NCI-H748 (cell line): ENCODE measurements at regions not wholly inside any gene's neighbourhood (a gene's known extent, or its start where the extent isn't known, plus 50 kb on each side); places are given as distances from the start of the nearest gene placed in this dataset.

Source experiments
- DNase-seq: peaks from one replicate; lab custom pipeline; 2025; ENCODE audit not compliant: unreplicated experiment; lab: John Stamatoyannopoulos, UW

DNA sequence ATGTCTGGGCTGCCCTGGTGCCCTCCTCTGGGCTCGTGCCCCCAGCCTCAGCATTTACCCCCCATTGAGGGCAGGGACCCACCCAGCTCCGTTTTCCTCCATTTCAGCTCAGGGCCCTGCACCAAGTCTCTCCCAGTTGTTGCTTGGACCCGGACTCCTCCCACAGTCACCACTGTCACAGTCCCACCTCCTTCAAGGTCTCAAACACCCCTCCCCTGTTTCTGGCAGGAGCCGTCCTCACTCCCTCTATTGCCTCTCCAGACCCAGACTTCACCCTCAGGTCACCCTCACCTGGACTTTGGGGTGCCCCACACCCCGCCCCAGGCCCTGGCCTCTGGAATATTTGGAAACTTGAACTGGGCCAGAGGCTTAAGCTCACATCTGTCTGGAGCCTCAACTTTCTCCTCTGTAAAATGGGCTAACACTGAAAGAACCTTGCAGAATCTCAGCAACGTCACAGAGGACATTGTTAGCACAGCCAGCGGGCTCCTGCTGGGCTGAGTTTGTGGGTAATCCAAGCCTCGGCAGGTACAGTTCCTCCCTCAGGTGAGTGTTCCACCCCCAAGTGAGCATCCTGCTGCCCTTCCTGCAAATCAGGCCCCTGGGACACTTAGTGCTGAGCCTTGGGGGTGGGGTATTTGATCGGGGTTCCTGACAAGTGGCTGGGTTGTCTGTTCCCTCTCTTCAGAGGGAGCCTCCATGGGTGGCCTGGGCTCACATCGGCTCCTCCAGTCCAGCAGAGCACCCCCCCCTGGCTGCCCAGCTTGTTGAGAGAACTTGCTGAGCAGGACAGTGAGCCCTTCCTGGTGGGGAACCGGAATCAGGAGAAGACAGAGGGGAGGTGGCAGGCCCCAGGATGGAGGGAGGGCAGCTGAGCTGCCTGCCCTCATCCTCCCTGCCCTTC is 130.1 kb downstream of the C9orf50 start:
- DNase-seq, result no peak

DNA sequence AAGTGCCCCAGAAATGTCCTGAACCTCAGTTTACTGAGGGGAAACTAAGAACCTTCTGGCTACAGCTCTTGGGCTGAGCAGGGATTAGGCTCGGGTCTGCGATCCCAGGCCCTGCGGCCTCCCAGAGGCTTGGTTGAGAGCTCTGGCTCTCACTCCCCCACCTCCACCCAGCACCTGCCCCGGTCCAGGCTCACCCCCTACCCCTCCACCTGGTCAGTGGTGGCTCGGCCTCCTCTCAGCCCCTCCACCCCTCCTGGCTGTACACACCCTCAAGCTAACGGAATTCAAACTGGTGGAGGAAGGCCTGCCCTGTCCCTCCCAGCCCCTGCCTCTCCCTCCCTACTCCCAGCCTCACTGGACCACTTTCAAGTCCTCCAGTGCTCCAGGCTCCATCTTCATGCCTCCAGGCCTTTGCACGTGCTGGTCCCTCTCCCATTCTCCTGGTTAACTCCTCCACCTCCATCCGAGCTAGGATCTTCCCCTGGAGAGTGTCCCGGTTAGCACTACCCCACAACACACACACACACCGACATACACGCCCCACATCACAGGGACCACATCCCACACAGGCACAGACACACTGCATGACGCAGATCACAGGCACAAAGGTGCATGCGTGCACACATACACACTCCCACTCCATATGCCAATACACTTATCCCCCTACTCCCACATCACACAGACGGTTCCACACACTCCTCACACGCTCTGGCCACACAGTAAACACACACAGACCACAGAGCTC is 130.9 kb downstream of the C9orf50 start:
- DNase-seq, result no peak

DNA sequence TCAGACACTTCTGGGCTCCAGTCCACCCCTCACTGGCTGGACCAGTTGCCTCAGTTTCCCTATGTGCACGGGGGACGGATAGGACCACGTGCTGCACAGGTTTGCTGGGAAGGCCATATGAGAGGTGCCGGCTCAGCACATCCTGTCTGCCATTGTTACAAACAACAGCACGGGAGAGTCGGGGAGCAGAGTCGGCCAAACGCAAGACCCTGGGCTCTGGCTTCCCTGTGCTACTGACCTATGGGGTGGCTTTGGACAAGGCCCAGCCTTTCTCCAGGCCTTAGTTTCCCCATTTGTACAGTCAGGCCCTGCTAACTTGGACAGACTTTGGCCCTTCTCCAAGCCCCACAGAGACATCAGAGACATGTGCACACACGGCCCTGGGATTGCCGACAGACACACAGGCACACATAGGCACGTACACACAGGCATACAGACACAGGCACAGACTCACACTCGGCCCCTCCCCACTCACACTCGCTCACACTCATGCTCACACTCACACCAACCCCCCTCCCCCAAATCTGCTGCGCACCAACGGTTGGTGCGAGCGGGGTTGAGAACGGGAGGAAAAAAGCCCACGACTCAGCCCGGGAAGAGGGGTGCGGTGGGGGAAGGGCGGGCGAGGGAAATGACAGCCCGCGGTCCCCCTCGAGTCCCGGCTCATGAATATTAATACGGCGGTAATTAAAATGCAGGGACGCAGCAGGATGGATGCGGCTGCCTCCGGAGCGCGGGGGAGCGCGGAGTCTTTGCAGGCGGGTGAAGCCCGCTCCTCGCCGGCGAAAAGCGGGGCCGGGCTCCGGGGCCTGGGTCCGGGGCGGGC is 133.0 kb downstream of the C9orf50 start:
- peak; percentile 58 for DNase-seq

DNA sequence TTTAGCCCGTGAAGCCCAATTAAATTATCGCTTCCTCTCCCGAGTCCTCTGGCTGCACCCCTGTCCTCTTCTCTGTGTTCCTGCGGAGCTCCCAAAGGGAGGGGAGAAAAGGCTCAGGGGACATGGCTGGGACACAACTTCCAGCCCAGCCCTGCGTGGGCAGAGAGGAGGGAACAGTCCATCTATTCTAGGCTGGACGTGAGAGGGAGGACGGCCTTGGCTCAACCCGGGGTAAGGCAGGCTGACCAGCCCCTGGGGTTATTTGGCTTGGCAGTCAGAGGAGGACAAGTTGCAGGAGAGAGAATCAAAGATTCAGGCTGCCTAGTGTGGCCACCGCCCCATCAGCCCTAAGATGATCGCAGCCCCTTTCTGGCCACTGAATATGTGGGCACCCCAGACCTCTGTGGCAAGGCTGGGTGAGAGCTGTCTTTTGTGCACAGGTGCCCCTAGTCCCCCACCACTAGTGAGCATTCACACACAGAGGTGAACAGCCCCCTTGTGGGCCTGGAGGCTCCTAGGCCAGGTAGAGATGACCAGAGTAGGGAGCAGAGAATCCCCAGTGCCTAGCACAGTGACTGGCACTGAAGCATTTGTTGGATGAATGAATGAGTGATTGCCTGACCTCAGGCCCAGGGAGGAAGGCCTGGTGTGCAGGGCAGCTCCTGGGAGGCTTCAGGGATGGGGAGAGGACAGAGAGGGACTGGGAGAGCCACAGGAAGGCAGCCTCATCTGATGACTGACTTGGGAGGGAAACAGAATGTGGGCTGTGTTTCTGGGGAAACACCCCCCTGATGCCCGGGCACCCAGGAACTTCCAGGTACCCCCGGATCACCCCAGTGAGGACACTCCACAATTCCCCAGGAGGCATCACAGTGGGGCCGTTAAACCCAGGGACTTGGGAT is 133.9 kb downstream of the C9orf50 start:
- DNase-seq, result no peak

DNA sequence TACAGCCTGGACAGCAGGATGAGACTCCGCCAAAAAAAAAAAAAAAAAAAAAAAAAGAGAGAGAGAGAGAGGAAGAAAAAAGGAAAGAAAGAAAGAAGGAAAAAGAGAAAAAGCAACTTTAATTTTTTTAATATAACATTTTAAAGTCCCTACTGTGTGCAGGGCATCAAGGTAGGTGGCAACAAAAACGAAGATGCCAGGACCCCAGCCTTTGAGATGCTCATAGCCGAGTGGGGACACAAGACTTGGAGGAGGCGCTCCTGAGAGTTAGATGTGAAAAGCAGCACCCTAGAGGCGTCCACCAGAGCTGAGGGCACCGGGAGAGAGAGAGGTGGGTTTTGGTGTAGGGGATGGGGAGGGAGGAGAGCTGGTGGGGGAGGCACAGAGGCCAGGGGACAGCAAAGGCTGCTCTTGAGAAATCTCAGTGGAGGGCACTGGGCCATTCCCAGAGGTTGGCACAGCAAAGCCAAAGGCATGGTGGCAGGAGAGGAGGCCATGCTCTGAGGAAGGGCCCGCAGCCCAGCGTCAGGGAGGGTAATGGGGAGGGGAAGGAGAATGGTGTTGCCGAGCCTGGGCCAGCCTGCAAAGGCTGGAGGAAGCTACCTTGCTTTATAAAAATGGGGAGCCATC is 135.6 kb downstream of the C9orf50 start:
- no peak for DNase-seq

DNA sequence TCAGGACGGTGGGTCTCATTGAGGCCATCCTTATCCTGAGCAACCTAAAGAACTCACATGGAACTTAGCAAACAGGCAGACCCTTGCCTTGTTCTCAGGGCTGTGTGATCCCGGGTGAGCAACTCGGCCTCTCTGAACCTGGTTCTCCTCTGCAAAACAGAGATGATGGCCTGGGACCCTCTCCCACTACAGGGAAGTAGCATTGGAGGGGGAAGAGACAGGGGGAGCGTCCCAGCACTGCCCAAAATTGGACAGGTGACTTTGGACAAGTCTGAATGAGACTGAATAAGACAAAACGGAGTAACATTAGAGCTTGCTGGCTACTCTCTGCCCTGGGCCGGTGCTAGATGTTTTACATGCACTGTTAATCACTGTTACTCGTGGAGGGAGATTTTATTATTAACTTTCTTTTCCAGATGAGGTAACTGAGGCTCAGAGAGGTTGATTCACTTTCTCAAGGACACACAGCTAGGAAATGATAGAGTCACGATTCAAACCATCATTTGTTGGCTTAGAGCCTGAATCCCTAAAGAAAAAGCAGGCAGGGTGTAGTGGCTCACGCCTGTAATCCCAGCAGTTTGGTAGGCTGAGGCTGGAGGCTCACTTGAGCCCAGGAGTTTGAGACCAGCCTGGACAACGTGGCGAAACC is 136.4 kb downstream of the C9orf50 start:
- no peak for DNase-seq

DNA sequence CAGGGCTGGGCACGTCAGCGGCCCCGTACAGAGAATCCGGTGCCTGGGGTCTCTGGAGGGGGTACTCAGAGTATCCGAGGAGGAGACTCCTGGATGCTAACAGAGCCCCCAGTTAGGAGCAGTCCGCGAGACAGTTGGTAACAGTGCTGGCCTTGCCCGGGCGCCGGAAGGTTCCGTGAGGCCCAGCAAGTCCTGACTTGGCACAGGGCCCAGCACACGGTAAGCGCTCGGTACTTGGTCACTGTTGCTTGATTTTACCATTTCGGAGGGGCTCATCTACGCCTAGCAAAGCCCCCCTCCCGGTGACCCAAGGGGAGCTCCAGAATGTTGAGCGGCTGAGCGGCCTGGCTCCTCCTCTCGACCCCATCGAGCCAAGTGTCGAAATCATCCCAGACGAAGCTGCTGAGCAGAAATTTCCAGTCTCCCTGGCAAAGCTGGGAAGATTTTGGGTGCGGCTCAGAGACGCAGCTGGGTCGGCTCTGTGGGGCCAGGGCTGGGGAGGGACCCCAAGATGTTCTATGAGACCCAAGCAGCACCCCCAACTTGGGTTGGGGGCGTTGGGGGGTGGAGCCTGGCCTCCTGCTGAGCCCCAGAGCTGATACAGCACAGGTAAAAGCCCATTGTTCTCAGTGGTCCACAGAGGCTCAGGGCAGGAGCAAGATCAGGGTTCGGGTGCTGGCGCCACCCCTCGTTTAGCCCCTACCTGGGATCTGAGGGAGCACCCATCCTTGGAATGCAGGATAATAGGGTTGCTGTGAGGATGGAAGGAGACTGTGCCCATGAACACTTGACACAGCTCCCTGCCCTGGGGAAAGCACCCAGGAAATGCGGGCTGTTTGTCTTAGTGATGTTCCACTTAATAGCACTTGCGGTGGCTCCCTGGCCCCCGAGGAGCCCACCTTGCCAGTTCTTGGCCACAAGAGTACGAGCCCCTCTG is 137.2 kb downstream of the C9orf50 start:
- DNase-seq, result peak; percentile 67

DNA sequence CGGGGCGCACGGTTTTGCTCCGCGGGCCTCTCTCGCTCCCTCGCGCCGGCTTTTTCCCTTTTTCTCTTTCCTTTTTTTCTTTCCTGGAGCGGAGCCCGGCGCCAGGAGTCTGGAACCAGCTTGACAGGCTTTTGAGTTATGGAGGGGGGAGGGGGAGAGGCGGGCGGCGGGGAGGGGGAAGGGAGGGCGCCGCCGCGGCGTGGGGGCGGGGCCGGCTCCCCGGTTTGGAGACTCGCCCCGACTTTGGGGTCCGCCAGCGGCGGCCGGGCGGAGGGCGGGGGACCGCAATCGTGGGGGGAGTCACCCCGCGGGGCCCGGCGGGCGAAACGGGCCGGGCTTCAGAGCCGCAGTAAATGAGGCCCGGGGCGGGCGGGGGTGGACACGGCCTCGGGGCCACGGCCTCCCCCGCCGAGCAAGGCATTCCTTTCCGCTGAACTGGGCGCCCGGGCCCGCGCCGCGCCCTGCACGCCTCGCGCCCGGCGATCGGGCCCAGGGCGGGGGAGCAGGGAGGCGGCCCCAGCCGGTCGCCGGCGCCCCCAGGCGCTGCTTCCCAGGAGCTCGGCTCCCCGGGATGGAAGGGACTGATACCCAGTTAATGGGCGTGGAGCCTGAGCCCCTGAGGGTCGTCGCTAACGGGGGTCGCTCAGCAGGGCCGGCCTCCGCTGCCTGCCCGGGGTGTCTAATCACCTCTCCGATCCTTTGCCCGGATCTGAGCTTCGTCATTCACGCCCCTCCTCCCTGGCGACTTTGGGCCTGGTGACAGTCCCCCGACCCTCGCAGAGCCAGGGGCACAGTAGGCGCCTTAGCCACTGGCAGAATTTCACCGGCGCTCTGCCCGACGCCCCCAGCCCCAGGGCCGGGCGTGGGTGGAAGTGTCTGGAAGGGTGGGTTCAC is 138.1 kb downstream of the C9orf50 start:
- DNase-seq, result peak; percentile 84

DNA sequence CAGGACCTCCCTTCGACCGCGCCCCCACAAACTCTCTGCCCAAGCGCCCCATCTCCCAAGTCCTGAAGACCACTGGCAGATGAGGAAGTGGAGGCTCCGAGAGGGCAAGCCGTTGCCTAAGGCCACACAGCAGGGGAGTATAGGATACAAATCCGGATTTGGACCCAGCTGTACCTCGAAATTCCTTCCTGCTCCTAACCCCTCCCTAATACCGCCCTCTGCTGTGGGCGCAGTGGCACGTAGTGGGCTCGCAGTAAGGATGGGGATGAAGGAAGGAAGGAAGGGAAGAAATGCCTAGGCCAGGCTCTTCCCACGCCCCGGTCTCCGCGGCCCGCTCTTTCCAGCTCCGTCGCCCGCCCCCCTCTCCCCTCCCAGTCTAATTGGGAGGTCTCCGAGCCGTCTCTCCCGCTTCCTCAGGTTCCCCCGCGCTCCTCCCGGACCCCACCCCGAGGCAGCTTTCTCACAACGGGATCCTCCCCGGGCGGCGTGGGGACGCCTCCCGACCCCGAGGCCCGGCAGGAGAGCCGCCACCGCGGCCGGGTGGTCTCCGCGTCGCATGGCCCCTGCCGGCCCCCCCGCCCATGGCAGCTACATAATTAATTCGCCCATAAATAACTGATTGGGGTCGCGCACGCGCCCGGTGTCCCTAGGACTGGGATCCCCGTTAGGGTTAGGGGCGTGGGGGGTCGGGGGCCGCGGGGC is 138.9 kb downstream of the C9orf50 start:
- DNase-seq, result peak; percentile 42

DNA sequence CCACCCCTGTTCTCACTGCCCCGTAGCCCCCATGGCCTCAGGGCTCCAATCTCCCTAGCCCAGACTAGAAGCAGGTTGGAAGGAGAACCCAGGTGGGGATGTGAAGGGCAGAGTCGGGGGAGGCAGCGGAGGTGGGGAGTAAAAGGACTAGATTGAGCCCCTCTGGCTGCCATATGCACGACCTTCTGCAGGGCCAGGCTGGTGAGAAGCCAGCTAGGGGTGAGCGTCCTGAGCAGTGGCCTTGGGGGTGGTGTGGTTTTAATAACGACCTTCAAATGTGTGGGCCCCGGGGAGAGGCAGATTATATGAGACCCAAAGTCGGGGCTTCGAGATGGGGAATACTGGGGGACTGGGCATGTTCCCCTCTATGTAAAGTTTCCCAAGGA is 139.5 kb downstream of the C9orf50 start:
- DNase-seq, result no peak

DNA sequence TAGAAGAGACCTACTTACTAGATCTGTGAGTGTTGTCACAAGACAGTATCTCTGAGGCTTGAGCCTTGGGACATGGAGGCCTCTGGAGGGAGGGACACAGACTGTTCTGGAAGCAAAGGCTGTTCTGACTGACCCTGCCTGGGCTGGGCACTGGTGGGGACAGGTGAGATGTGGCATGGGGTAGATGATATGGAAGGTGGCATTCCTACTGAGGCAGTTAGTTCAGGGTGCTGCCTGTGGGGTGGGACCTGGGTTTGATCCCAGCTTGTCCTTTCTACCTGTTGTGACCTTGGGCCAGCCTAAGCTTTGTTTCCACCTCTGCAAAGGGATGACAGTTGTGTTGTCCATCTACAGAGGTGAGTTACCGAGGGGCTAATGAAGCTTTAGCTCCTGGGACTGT is 140.2 kb downstream of the C9orf50 start:
- DNase-seq, result no peak

DNA sequence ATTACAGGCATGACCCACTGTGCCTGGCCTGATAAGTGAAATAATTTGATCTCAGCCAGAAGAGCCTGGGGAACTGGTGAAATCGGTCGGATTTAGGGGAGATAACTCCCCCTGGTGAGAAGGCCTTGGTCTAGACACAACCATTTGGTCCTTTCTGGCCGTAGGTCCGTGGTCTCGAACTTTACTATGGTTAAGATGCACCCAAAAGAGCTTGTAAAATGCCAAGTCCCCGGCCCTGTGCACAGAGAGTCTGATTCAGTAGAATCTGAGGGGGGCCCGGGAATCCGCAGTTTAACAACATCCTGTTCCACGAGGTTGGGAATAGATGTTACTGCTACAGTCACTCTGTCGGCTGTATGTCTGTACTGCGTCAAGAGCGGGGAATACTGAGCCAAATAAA is 140.7 kb downstream of the C9orf50 start:
- DNase-seq, result no peak

DNA sequence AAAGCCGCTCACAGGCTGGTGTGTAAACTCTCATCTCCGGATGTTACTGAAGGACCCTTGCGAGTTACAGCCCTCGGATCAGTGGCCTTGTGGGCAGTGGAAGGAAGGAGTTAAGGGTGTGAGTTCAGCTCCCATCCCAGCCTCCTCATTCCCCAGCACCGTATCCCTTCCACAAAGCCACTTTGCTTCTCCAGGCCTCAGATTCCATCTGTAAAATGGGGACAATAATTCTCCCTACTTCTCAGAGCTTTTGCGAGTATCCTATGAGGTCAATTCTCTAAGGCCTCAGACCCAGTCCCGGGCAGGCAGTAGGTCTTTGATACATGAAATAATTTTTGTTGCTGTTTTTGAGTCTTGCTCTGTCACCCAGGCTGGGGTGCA is 141.3 kb downstream of the C9orf50 start:
- no peak for DNase-seq

DNA sequence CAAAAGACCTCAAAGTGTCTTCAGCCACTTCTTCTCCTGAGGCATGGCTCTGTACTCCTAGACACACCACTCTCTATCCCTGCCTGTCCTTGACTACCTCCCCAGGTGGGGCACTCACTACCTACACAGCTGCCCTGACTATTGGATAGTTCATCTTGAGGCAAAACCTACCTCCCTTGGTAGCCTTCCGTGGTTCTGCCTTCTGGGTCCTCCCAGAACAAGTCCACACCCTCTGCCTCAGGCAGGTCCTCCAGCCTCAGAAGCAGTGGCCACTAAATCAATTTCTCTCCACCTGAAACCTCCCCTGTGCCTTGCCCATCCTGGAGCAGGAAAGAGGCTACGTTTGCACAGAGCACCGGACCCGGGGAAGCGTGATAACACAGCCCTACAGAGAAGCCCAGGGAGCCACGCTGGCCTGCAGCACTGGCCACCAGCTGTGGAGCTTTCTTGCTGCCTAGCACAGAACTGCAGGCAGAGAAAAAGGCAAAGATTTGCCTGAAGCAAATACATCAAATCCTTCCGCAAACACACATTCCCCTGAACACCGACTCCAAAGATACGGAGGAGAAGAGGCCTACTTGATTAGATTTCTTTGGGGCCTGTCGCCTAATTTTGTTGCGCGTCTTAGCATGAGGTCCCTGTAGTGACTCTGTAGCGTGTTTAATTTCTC is 141.8 kb downstream of the C9orf50 start:
- no peak for DNase-seq

DNA sequence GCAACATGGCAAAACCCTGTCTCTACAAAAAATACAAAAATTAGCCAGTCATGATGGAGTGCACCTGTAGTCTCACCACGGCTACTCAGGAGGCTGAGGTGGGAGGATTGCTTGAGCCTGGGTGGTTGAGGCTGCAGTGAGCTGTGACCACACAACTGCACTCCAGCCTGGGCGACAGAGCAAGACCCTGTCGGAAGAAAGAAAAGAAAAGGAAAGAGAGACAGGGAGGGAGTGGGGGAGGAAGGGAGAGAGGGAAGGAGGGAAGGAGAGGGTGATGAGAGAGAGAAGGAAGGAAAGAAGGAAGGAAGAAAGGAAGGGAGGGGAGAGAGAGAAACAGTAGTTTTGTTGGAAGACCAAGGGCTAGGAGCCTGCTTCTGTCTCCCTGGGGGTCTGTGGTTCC is 142.4 kb downstream of the C9orf50 start:
- DNase-seq, result no peak
